ENCODE measurements at regions not wholly inside any gene's neighbourhood (a gene's known extent, or its start where the extent isn't known, plus 50 kb on each side); places are given as distances from the start of the nearest gene placed in this dataset.
A peak's percentile ranks its signal among the peaks of the same experiment; 100 is the strongest.

DNA sequence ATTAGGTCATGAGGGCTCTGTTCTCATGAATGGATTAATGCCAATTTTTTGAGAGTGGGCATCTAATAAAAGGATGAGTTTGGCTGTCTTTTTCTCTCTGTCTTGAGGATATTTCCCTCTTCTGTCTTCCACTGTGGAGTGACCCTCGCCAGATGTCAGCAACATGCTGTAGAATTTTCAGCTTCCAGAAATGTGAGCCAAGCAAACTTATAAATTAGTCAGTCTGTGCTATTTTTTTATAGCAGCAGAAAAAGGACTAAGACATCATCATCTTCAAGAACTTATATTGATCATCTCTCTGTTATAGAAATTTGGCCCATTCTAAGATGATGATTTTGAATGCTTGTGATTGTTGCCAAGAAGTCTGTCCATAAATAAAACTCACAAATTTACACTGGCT lies 431.4 kb downstream of the FGF9 start:
- no peak for DNase-seq (ENCODE audit: low read depth, low spot score)
- H3K27ac Mint-ChIP-seq (ENCODE audit: unreplicated experiment) = no peak overlapping the region
- no peaks in the 10 kb centered on the region for H3K36me3 Mint-ChIP-seq (ENCODE audit: low read depth)
- TF ChIP-seq, protein P1, sequence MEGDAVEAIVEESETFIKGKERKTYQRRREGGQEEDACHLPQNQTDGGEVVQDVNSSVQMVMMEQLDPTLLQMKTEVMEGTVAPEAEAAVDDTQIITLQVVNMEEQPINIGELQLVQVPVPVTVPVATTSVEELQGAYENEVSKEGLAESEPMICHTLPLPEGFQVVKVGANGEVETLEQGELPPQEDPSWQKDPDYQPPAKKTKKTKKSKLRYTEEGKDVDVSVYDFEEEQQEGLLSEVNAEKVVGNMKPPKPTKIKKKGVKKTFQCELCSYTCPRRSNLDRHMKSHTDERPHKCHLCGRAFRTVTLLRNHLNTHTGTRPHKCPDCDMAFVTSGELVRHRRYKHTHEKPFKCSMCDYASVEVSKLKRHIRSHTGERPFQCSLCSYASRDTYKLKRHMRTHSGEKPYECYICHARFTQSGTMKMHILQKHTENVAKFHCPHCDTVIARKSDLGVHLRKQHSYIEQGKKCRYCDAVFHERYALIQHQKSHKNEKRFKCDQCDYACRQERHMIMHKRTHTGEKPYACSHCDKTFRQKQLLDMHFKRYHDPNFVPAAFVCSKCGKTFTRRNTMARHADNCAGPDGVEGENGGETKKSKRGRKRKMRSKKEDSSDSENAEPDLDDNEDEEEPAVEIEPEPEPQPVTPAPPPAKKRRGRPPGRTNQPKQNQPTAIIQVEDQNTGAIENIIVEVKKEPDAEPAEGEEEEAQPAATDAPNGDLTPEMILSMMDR (conservative IDR thresholded peaks at IDR 0.05) = no peak
- H3K9me3 Mint-ChIP-seq = peaks cover 6% of the 10 kb centered on the region
- peaks cover 9% of the 10 kb centered on the region for H3K4me1 Mint-ChIP-seq
- H3K27me3 Mint-ChIP-seq (ENCODE audit: low read depth) = no peaks in the 10 kb centered on the region
- no peak overlapping the region for H3K4me3 Mint-ChIP-seq

DNA sequence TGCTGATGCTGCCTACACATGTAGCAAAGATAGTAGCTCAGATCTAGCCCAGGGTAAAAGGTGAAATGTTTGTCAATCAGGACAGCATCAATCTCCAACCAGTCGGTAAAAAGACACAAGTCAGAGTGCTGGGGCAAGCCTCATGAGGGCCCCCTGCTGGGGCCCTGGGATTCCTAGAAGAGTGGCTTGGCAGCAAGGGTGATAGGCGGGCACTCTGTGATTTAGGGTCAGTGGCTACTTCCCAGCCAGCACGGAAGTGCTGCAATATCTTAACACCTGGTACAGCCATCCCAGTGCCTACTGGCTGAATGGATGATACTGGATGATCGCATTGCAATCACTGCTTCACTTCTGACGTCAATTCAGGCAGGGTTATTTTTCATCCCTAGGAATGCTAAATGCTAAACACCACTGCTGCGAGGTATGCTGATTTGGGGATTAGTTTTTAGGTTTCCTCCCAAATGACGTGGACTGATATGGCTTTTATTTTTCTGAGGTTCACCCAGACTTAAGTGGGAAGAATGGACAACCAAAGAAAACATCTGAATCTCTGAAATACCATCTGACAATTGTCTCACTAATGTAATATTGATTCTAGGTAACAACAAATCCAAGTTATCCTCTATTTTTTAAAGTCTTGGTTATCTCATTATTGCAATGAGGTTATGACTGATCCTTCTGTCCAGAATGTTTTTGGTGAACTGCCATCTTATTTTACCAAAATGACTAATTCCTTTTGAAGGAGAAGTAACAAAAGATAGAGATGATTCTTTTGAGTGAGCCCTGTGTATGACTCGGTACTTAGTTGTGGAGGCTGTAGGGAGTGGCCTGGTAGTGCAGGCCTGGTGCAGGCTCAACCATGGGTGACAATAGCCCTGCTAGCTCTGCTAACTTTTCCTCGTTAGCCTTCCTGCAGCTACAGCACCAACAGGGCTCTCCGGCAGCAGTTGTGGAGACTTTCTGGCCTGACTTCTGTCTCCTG lies 432.5 kb downstream of the FGF9 start:
- peaks cover 20% of the 10 kb centered on the region for H3K4me1 Mint-ChIP-seq
- no peak for DNase-seq (ENCODE audit: low read depth, low spot score)
- H3K9me3 Mint-ChIP-seq = peaks cover 6% of the 10 kb centered on the region

DNA sequence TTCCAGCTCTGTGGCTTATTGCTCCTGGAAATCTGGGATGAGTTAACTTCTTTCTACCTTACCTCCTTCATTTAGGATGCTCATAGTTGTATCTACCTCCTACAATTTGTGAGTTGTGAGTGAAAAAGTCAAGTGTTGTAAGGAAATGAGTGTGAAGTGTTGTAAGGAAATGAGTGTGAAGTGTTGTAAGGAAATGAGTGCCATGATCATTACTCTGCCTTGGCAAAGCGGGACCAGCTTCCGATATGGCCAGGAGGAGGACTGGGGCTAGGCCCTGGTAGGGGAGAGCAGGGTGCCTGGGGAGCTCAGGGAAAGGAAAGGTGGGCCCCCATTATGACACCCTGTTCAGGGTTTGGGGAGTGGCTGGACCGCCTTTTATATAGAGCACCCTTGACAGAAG lies 435.2 kb downstream of the FGF9 start:
- Mint-ChIP-seq H3K27ac (ENCODE audit: unreplicated experiment) (no peak overlapping the region), H3K9me3 (peaks cover 1% of the 10 kb centered on the region), H3K27me3 (ENCODE audit: low read depth) (no peaks in the 10 kb centered on the region), H3K36me3 (ENCODE audit: low read depth) (no peaks in the 10 kb centered on the region), H3K4me3 (no peak overlapping the region), H3K4me1 (peaks cover 29% of the 10 kb centered on the region)
- TF ChIP-seq, protein P1 (conservative IDR thresholded peaks at IDR 0.05) = no peak
- DNase-seq (ENCODE audit: low read depth, low spot score) = no peak

More for the DNA sequence above, 432.5 kb downstream of the FGF9 start:
- Mint-ChIP-seq H3K27ac (ENCODE audit: unreplicated experiment) (no peak overlapping the region), H3K27me3 (ENCODE audit: low read depth) (no peaks in the 10 kb centered on the region), H3K4me3 (no peak overlapping the region), H3K36me3 (ENCODE audit: low read depth) (no peaks in the 10 kb centered on the region)
- TF ChIP-seq, protein P1 (conservative IDR thresholded peaks at IDR 0.05) = no peak

DNA sequence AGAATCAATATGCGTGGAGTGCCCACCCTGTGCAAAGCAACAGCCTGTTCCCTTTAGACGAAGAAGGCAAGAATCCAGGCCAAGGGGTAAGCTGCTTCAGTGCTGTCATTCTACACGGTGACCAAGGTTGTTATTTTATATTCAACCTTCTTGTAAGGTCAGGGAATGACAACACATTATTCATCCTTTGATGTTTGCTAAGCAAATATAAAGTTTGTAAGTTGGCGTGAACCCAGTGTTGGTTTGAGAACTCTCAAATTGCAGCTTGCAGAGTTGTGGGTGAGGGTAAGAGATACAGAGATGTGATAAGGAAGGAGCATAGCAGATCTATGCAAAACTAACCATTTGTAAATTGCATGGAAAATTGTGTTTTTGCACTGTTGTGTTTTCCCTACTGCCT lies 436.7 kb downstream of the FGF9 start:
- peaks cover 3% of the 10 kb centered on the region for H3K9me3 Mint-ChIP-seq
- no peak for DNase-seq (ENCODE audit: low read depth, low spot score)
- no peaks in the 10 kb centered on the region for H3K36me3 Mint-ChIP-seq (ENCODE audit: low read depth)
- no peak overlapping the region for H3K4me3 Mint-ChIP-seq
- no peak overlapping the region for H3K27ac Mint-ChIP-seq (ENCODE audit: unreplicated experiment)
- H3K27me3 Mint-ChIP-seq (ENCODE audit: low read depth) = no peaks in the 10 kb centered on the region
- TF ChIP-seq, protein P1 (conservative IDR thresholded peaks at IDR 0.05) = no peak
- peaks cover 29% of the 10 kb centered on the region for H3K4me1 Mint-ChIP-seq

DNA sequence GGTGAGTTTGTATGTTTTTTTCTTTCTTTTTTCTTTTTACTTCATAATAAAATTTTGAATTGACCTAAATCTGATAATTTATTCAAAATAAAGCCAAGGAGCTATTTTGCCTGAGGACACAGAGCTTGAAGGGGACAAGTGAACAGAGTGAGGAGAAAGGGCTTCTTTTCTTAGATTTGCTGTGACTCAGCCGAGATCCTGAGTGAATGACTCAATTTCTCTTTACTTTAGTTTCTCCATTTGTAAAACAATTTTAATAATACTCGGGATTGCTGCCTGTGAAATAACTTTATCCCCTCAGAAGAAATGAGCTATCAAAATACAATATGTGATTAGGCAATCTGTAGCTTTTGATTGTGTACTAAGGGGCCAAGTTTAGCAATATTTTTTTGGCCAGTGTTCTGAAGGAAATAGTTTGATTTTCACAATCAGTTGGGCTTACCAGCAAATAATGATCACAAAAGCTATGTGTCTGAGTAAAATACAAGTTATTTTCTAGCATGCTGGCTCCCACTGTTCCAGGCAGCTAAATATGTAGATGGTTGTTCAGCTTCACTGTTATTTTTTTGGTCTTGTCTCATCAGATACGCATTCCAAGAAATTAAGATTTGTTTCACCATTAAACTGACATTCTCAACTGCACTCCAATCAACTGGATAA lies 437.5 kb downstream of the FGF9 start:
- Mint-ChIP-seq H3K36me3 (ENCODE audit: low read depth) (no peaks in the 10 kb centered on the region), H3K4me1 (peaks cover 29% of the 10 kb centered on the region), H3K27ac (ENCODE audit: unreplicated experiment) (peak overlapping the region; percentile 47), H3K27me3 (ENCODE audit: low read depth) (no peaks in the 10 kb centered on the region), H3K4me3 (no peak overlapping the region), H3K9me3 (peaks cover 3% of the 10 kb centered on the region)
- DNase-seq (ENCODE audit: low read depth, low spot score) = no peak
- TF ChIP-seq, protein P1 (conservative IDR thresholded peaks at IDR 0.05) = no peak
